ENCODE measurements at regions not wholly inside any gene's neighbourhood (a gene's known extent, or its start where the extent isn't known, plus 50 kb on each side); places are given as distances from the start of the nearest gene placed in this dataset.
A peak's percentile ranks its signal among the peaks of the same experiment; 100 is the strongest.

GRCh38 chr2:175742367-175742766 lies 259.7 kb downstream of the LNPK start:
- H3K9me3 ChIP-seq (ENCODE audit: control insufficient read depth in 2 of 2, insufficient read depth in 1 of 2, low read depth in 1 of 2, low read length in 1 of 2): no peaks in the 10 kb centered on the region
- no peak for FAIRE-seq
- WGBS, 3 donors: 74 to 88% (median 83%) methylated on average over 3 of the region's 3 CpGs
- H3K27me3 ChIP-seq (ENCODE audit: control insufficient read depth in 3 of 3, insufficient read depth in 3 of 3, low read length in 3 of 3): no peaks in the 10 kb centered on the region
- no peak for DNase-seq
- no peaks in the 10 kb centered on the region for H3K4me1 ChIP-seq (ENCODE audit: control insufficient read depth in 3 of 3, insufficient read depth in 2 of 3, low read depth in 1 of 3, low read length in 2 of 3)
- H3K27ac ChIP-seq (ENCODE audit: low read depth in 1 of 3, low read length in 2 of 3): no peak overlapping the region
- no peak overlapping the region for H3K4me3 ChIP-seq (ENCODE audit: low read depth in 1 of 3, low read length in 3 of 3)
- H3K36me3 ChIP-seq (ENCODE audit: control insufficient read depth in 3 of 3, insufficient read depth in 2 of 3, low read depth in 1 of 3, low read length in 3 of 3): no peaks in the 10 kb centered on the region

DNA sequence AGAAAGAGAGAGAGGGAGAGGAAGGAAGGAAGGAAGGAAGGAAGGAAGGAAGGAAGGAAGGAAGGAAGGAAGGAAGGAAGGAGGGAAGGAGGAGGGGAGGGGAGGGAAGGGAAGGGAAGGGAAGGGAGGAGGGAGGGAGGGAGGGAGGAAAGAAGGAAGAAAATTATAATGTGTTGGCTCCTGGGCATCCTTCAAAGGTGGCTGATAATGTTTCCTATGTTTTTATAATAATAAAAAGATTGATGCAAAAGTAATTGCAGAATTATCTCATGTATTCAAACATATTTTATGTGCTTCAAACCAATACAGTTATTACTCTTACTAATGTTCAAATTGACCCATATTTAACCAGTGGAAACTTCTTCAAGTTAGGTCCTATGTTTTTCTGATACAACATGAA lies 260.9 kb downstream of the LNPK start:
- no peaks in the 10 kb centered on the region for H3K4me1 ChIP-seq (ENCODE audit: control insufficient read depth in 3 of 3, insufficient read depth in 2 of 3, low read depth in 1 of 3, low read length in 2 of 3)
- H3K4me3 ChIP-seq (ENCODE audit: low read depth in 1 of 3, low read length in 3 of 3): no peak overlapping the region
- DNase-seq: no peak
- H3K9me3 ChIP-seq (ENCODE audit: control insufficient read depth in 2 of 2, insufficient read depth in 1 of 2, low read depth in 1 of 2, low read length in 1 of 2): no peaks in the 10 kb centered on the region
- H3K27ac ChIP-seq (ENCODE audit: low read depth in 1 of 3, low read length in 2 of 3): no peak overlapping the region
- no peak for FAIRE-seq
- no peaks in the 10 kb centered on the region for H3K27me3 ChIP-seq (ENCODE audit: control insufficient read depth in 3 of 3, insufficient read depth in 3 of 3, low read length in 3 of 3)
- H3K36me3 ChIP-seq (ENCODE audit: control insufficient read depth in 3 of 3, insufficient read depth in 2 of 3, low read depth in 1 of 3, low read length in 3 of 3): no peaks in the 10 kb centered on the region

DNA sequence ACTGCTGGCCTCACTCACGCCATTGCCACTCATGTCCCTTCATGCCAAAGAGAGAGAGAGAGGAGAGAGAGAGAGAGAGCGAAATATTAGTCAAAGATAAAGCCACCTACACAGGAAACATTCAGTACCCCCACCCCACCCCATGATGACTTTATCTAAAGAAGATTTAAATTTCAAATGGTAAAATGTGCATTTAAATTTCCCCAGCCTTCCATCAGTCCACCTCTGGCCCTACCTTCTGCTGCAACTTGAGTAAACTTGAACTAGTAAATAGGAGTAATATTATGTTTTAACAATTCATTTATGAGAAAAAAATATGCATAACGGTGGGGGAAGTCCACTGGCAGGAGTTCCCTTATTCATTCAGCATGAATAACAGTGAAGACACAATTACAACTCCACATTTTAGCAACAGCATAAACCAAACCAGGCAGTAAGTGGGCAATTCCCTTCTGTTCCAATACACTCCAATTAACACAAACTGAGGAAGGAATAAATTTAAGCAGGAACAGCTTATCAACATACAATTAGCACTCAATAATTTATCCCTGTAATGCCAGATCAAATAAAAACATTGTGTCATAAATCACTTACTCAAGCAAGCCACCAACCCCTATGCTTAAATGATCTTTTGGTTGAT lies 264.2 kb downstream of the LNPK start:
- no peaks in the 10 kb centered on the region for H3K27me3 ChIP-seq (ENCODE audit: control insufficient read depth in 3 of 3, insufficient read depth in 3 of 3, low read length in 3 of 3)
- no peaks in the 10 kb centered on the region for H3K36me3 ChIP-seq (ENCODE audit: control insufficient read depth in 3 of 3, insufficient read depth in 2 of 3, low read depth in 1 of 3, low read length in 3 of 3)
- FAIRE-seq (no peak), DNase-seq (no peak)
- WGBS, 3 donors: 66 to 76% (median 70%) methylated on average over 3 of the region's 3 CpGs
- no peaks in the 10 kb centered on the region for H3K4me1 ChIP-seq (ENCODE audit: control insufficient read depth in 3 of 3, insufficient read depth in 2 of 3, low read depth in 1 of 3, low read length in 2 of 3)
- no peak overlapping the region for H3K4me3 ChIP-seq (ENCODE audit: low read depth in 1 of 3, low read length in 3 of 3)
- H3K27ac ChIP-seq (ENCODE audit: low read depth in 1 of 3, low read length in 2 of 3): no peak overlapping the region
- no peaks in the 10 kb centered on the region for H3K9me3 ChIP-seq (ENCODE audit: control insufficient read depth in 2 of 2, insufficient read depth in 1 of 2, low read depth in 1 of 2, low read length in 1 of 2)

- Histone ChIP-seq H3K4me3 (ENCODE audit: low read depth in 1 of 3, low read length in 3 of 3) (no peak overlapping the region), H3K27me3 (ENCODE audit: control insufficient read depth in 3 of 3, insufficient read depth in 3 of 3, low read length in 3 of 3) (no peaks in the 10 kb centered on the region), H3K4me1 (ENCODE audit: control insufficient read depth in 3 of 3, insufficient read depth in 2 of 3, low read depth in 1 of 3, low read length in 2 of 3) (peaks cover 1 to 14% (median 4%) of the 10 kb centered on the region in 3 donors), H3K27ac (ENCODE audit: low read depth in 1 of 3, low read length in 2 of 3) (no peak overlapping the region), H3K36me3 (ENCODE audit: control insufficient read depth in 3 of 3, insufficient read depth in 2 of 3, low read depth in 1 of 3, low read length in 3 of 3) (no peaks in the 10 kb centered on the region), H3K9me3 (ENCODE audit: control insufficient read depth in 2 of 2, insufficient read depth in 1 of 2, low read depth in 1 of 2, low read length in 1 of 2) (peaks cover 0 to 2% of the 10 kb centered on the region in 2 donors)
- WGBS, 3 donors: 69 to 90% (median 82%) methylated on average over 5 of the region's 5 CpGs
- FAIRE-seq: no peak
- no peak for DNase-seq
Measured at GRCh38 chr2:175734686-175735085, 267.4 kb downstream of the LNPK start.

GRCh38 chr2:175732531-175732930 lies 269.5 kb downstream of the LNPK start:
- Histone ChIP-seq H3K27me3 (ENCODE audit: control insufficient read depth in 3 of 3, insufficient read depth in 3 of 3, low read length in 3 of 3) (no peaks in the 10 kb centered on the region), H3K9me3 (ENCODE audit: control insufficient read depth in 2 of 2, insufficient read depth in 1 of 2, low read depth in 1 of 2, low read length in 1 of 2) (peaks cover 0 to 2% of the 10 kb centered on the region in 2 donors), H3K4me3 (ENCODE audit: low read depth in 1 of 3, low read length in 3 of 3) (no peak overlapping the region), H3K27ac (ENCODE audit: low read depth in 1 of 3, low read length in 2 of 3) (no peak overlapping the region), H3K4me1 (ENCODE audit: control insufficient read depth in 3 of 3, insufficient read depth in 2 of 3, low read depth in 1 of 3, low read length in 2 of 3) (peaks cover 1 to 18% (median 4%) of the 10 kb centered on the region in 3 donors), H3K36me3 (ENCODE audit: control insufficient read depth in 3 of 3, insufficient read depth in 2 of 3, low read depth in 1 of 3, low read length in 3 of 3) (no peaks in the 10 kb centered on the region)
- FAIRE-seq (no peak), DNase-seq (peak; percentile 19 to 37)
- WGBS, 3 donors: 11 to 54% (median 29%) methylated on average over 2 of the region's 2 CpGs

DNA sequence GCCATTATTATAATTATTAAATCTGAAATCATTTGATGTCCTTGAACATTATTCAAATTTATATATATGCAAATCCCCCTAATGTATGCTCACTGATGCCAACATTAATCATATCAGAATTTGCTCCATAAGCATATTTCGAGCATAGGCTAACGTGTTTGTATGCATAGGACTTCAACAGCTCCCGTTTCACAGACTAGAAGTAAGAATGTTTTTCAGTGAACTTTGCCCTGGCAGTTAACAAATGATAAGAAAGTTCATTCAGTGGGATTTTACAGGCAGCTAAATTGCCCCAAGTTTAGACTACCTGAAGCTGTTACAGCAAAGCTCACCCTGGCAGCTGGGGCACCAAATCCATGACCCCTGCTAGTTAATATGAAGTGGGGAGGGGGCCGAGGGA lies 272.0 kb downstream of the LNPK start:
- Histone ChIP-seq H3K4me1 (ENCODE audit: control insufficient read depth in 3 of 3, insufficient read depth in 2 of 3, low read depth in 1 of 3, low read length in 2 of 3) (peaks cover 1 to 18% (median 4%) of the 10 kb centered on the region in 3 donors), H3K9me3 (ENCODE audit: control insufficient read depth in 2 of 2, insufficient read depth in 1 of 2, low read depth in 1 of 2, low read length in 1 of 2) (peaks cover 0 to 2% of the 10 kb centered on the region in 2 donors), H3K4me3 (ENCODE audit: low read depth in 1 of 3, low read length in 3 of 3) (no peak overlapping the region), H3K27me3 (ENCODE audit: control insufficient read depth in 3 of 3, insufficient read depth in 3 of 3, low read length in 3 of 3) (no peaks in the 10 kb centered on the region), H3K36me3 (ENCODE audit: control insufficient read depth in 3 of 3, insufficient read depth in 2 of 3, low read depth in 1 of 3, low read length in 3 of 3) (no peaks in the 10 kb centered on the region), H3K27ac (ENCODE audit: low read depth in 1 of 3, low read length in 2 of 3) (peak overlapping the region in 1 of 3 donors; percentile 1)
- FAIRE-seq (no peak), DNase-seq (peak; percentile 69)
- WGBS, 3 donors: 6 to 44% (median 11%) methylated on average over 4 of the region's 4 CpGs

DNA sequence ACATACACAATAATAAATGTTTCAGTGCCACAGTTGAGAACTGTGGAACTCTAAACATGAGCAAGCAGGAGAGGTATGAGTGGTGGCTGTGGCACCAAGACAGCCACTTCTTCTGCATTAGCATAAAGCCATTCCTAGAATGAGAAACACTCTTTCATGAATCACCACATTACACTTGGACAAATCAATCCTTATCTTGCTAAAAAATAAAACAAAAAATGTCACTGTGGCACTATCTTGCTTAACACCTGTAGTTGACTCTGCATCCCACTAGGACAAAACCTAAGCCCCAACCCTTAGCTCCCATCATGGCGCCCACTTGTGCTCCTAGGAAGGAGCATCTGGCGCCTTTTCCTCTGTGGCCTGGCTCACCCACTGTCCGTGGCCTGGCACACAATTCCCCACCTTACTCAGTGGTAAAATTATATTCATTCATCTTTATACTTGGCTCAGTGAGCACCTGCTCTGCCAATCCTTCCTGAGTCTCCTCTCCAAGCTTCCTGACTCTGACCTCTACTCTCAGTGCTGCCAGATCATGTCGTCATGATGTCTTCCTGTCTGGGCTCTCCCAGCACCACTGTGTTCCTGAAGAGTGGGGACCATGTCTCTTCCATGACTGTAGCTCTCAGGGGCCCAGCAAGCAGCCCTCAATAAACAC lies 272.9 kb downstream of the LNPK start:
- 75 to 88% (median 81%) methylated on average over 4 of the region's 4 CpGs for WGBS, 3 donors

DNA sequence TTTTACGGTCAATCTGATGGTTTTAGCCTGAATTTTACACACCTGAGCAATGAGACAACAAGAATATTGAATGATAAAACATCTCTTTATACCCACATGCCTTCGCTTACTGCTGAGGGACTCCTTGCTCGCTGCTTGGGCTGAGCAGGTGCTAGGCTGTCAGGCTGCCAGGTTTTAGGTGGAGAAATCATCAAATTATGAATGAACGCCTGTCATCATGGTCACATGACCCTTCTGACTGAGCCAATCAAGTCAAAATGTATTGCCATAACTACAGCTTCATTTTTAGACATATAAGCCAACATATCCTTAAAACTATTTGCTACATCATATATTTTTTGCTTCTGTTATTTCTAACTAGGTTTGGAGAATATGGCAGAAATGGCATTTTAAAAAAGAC lies 274.0 kb downstream of the LNPK start:
- no peak for FAIRE-seq
- no peaks in the 10 kb centered on the region for H3K27me3 ChIP-seq (ENCODE audit: control insufficient read depth in 3 of 3, insufficient read depth in 3 of 3, low read length in 3 of 3)
- no peak for DNase-seq
- H3K4me3 ChIP-seq (ENCODE audit: low read depth in 1 of 3, low read length in 3 of 3): no peak overlapping the region
- H3K4me1 ChIP-seq (ENCODE audit: control insufficient read depth in 3 of 3, insufficient read depth in 2 of 3, low read depth in 1 of 3, low read length in 2 of 3): peaks cover 1 to 18% (median 4%) of the 10 kb centered on the region in 3 donors
- H3K36me3 ChIP-seq (ENCODE audit: control insufficient read depth in 3 of 3, insufficient read depth in 2 of 3, low read depth in 1 of 3, low read length in 3 of 3): no peaks in the 10 kb centered on the region
- H3K9me3 ChIP-seq (ENCODE audit: control insufficient read depth in 2 of 2, insufficient read depth in 1 of 2, low read depth in 1 of 2, low read length in 1 of 2): peaks cover 0 to 2% of the 10 kb centered on the region in 2 donors
- 48 to 74% (median 50%) methylated on average over 4 of the region's 4 CpGs for WGBS, 3 donors
- H3K27ac ChIP-seq (ENCODE audit: low read depth in 1 of 3, low read length in 2 of 3): no peak overlapping the region

More for the DNA sequence above, 272.9 kb downstream of the LNPK start:
- Histone ChIP-seq H3K27ac (ENCODE audit: low read depth in 1 of 3, low read length in 2 of 3) (no peak overlapping the region), H3K27me3 (ENCODE audit: control insufficient read depth in 3 of 3, insufficient read depth in 3 of 3, low read length in 3 of 3) (no peaks in the 10 kb centered on the region), H3K36me3 (ENCODE audit: control insufficient read depth in 3 of 3, insufficient read depth in 2 of 3, low read depth in 1 of 3, low read length in 3 of 3) (no peaks in the 10 kb centered on the region), H3K9me3 (ENCODE audit: control insufficient read depth in 2 of 2, insufficient read depth in 1 of 2, low read depth in 1 of 2, low read length in 1 of 2) (peaks cover 0 to 2% of the 10 kb centered on the region in 2 donors), H3K4me1 (ENCODE audit: control insufficient read depth in 3 of 3, insufficient read depth in 2 of 3, low read depth in 1 of 3, low read length in 2 of 3) (peaks cover 1 to 18% (median 4%) of the 10 kb centered on the region in 3 donors), H3K4me3 (ENCODE audit: low read depth in 1 of 3, low read length in 3 of 3) (no peak overlapping the region)
- DNase-seq: no peak
- no peak for FAIRE-seq

Data from small intestine (tissue), 7 donors.